ENCODE measurements at regions not wholly inside any gene's neighbourhood (a gene's known extent, or its start where the extent isn't known, plus 50 kb on each side); places are given as distances from the start of the nearest gene placed in this dataset.

DNA sequence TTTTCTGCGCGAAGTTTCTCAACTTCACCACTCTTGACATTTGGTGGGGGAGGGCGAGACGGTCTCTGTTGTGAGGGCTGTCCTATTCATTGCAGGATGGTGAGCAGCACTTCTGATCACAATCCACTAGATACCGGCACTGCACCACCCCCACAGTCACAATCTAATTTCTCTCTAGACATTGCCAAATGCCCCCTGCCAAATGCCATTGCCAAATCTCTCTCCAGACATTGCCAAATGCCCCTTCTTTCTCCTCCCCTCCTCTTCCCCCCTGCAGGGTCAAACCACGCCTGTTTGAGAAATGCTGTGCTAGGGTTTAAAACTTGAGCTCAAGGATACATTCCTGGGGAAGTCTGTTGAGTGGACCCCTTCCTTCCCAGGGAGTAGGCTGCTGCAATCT, 603.5 kb upstream of the CDH4 start:
- TF ChIP-seq, protein P1, sequence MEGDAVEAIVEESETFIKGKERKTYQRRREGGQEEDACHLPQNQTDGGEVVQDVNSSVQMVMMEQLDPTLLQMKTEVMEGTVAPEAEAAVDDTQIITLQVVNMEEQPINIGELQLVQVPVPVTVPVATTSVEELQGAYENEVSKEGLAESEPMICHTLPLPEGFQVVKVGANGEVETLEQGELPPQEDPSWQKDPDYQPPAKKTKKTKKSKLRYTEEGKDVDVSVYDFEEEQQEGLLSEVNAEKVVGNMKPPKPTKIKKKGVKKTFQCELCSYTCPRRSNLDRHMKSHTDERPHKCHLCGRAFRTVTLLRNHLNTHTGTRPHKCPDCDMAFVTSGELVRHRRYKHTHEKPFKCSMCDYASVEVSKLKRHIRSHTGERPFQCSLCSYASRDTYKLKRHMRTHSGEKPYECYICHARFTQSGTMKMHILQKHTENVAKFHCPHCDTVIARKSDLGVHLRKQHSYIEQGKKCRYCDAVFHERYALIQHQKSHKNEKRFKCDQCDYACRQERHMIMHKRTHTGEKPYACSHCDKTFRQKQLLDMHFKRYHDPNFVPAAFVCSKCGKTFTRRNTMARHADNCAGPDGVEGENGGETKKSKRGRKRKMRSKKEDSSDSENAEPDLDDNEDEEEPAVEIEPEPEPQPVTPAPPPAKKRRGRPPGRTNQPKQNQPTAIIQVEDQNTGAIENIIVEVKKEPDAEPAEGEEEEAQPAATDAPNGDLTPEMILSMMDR (IDR thresholded peaks at IDR 0.05), result no peak
- no peak for DNase-seq

DNA sequence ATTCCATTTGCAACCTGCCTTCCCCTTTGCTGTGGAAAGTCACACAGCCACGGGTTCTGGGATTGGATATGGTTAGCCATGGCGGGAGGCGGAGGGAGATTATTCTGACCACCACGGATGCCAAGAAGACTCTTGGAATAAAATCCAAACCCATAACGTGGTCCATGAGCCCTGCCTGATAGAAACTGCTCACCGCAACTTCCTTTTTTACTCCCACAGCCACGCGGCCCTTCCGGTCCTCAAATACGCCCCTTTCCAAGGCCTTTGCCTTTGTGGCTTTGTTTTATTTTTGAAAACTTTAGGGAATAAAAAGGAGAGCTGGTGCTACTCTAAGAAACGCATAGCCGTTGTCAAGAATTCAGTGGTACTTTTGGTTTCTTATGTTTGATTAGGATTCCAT, 602.5 kb upstream of the CDH4 start:
- TF ChIP-seq, protein P1 (IDR thresholded peaks at IDR 0.05), result no peak
- Mint-ChIP-seq H3K36me3 (ENCODE audit: low read depth) (no peaks in the 10 kb centered on the region), H3K4me1 (no peaks in the 10 kb centered on the region), H3K9me3 (peaks cover 9% of the 10 kb centered on the region), H3K27ac (no peak overlapping the region), H3K27me3 (no peaks in the 10 kb centered on the region), H3K4me3 (no peak overlapping the region)
- CTCF ChIA-PET, result no interaction called here
- DNase-seq (no peak), ATAC-seq (ENCODE audit: low read depth) (no peak)
- POLR2A ChIA-PET, result no interaction called here
- intact Hi-C loops (cut with micrococcal nuclease), result no loop called here

More for the DNA sequence above, 603.5 kb upstream of the CDH4 start:
- intact Hi-C loops (cut with micrococcal nuclease), result no loop called here
- Mint-ChIP-seq H3K36me3 (ENCODE audit: low read depth) (no peaks in the 10 kb centered on the region), H3K27me3 (no peaks in the 10 kb centered on the region), H3K27ac (no peak overlapping the region), H3K4me3 (no peak overlapping the region), H3K4me1 (no peaks in the 10 kb centered on the region), H3K9me3 (peaks cover 12% of the 10 kb centered on the region)
- POLR2A ChIA-PET, result no interaction called here
- ATAC-seq (ENCODE audit: low read depth), result no peak
- CTCF ChIA-PET, result no interaction called here

DNA sequence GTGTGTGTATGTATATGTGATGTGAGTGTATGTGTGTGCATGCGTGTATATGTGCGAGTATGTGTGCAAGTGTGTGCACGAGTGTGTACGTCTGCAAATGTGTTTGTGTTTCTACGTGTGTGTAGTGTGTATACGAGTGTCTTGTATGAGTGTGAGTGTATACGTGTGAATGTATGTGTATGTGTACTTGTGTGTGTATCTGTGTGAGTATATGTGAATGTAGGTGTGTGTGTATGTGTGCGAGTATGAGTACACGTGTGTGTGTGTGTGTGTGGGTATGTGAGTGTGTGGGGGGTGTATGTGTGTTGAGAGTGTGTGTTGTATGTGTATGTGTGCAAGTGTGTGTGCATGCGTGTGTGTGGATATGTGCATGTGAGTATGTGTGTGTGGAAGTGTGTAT, 602.0 kb upstream of the CDH4 start:
- TF ChIP-seq, protein P1 (IDR thresholded peaks at IDR 0.05), result no peak
- H3K36me3 Mint-ChIP-seq (ENCODE audit: low read depth), result no peaks in the 10 kb centered on the region
- no peak for ATAC-seq (ENCODE audit: low read depth)
- H3K4me1 Mint-ChIP-seq, result no peaks in the 10 kb centered on the region
- POLR2A ChIA-PET, result no interaction called here
- H3K4me3 Mint-ChIP-seq, result no peak overlapping the region
- H3K27ac Mint-ChIP-seq, result no peak overlapping the region
- intact Hi-C loops (cut with micrococcal nuclease), result no loop called here
- H3K27me3 Mint-ChIP-seq, result no peaks in the 10 kb centered on the region
- H3K9me3 Mint-ChIP-seq, result peaks cover 9% of the 10 kb centered on the region
- no peak for DNase-seq
- CTCF ChIA-PET, result no interaction called here

DNA sequence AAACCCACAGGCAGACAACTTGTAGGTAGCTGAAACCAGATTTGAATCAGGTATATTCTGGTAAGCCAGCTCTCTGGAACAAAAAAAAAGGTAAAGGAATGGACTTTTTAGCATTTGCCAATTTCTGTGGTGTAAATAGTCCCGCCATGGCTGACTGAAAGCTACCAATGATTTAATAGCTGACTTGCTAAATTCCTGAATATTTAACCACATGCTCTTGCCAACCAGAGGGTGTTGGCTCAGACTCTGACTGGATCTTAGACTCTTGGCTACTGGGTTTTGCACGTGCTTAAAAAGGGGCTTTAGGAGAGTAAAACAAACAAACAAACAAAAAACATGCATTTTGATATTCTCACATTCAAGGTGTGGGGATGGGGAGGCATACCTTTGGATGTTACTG, 600.0 kb upstream of the CDH4 start:
- POLR2A ChIA-PET, result no interaction called here
- ATAC-seq (ENCODE audit: low read depth) (no peak), DNase-seq (no peak)

GRCh38 chr20:60652615-60653014, 599.4 kb upstream of the CDH4 start:
- H3K4me1 Mint-ChIP-seq, result no peaks in the 10 kb centered on the region
- intact Hi-C loops (cut with micrococcal nuclease), result no loop called here
- CTCF ChIA-PET, result no interaction called here
- TF ChIP-seq, protein P1 (IDR thresholded peaks at IDR 0.05), result no peak
- H3K36me3 Mint-ChIP-seq (ENCODE audit: low read depth), result no peaks in the 10 kb centered on the region
- no peaks in the 10 kb centered on the region for H3K27me3 Mint-ChIP-seq
- peaks cover 4% of the 10 kb centered on the region for H3K9me3 Mint-ChIP-seq
- POLR2A ChIA-PET, result no interaction called here
- H3K27ac Mint-ChIP-seq, result no peak overlapping the region
- DNase-seq, result no peak
- no peak overlapping the region for H3K4me3 Mint-ChIP-seq
- no peak for ATAC-seq (ENCODE audit: low read depth)

More for the DNA sequence above, 600.0 kb upstream of the CDH4 start:
- intact Hi-C loops (cut with micrococcal nuclease), result no loop called here
- TF ChIP-seq, protein P1 (IDR thresholded peaks at IDR 0.05), result no peak
- Mint-ChIP-seq H3K9me3 (peaks cover 4% of the 10 kb centered on the region), H3K36me3 (ENCODE audit: low read depth) (no peaks in the 10 kb centered on the region), H3K4me1 (no peaks in the 10 kb centered on the region), H3K27ac (no peak overlapping the region), H3K27me3 (no peaks in the 10 kb centered on the region), H3K4me3 (no peak overlapping the region)
- CTCF ChIA-PET, result no interaction called here

Measured in activated B cell treated with CpG ODN at 0.5 μM for 24 hours (primary cell).